Neural progenitor cell (in vitro differentiated cells): ENCODE measurements at regions not wholly inside any gene's neighbourhood (a gene's known extent, or its start where the extent isn't known, plus 50 kb on each side); places are given as distances from the start of the nearest gene placed in this dataset.
"Not testable (repeated sequence)": the region's sequence is repeated elsewhere in the genome, so short reads cannot be mapped to it uniquely, and the experiment has no call there.

ENCODE experiments used
- CTCF ChIP-seq: fragments of 200-600 bp; sonication (generic); IDR thresholded peaks from 2 replicates; pipeline ENCODE4 v1.5.1; 2017; ENCODE audit warnings: antibody characterized with exemption, mild to moderate bottlenecking
- EZH2phosphoT487 ChIP-seq: fragments of 200-600 bp; sonication (generic); IDR thresholded peaks from 2 replicates; pipeline ENCODE4 v1.6.1; 2017; ENCODE audit warnings: antibody characterized with exemption

GRCh38 chr13:50233574-50233973 is 218.3 kb downstream of the KCNRG start:
- TF ChIP-seq CTCF, EZH2phosphoT487: not testable (repeated sequence)
